ENCODE measurements at regions not wholly inside any gene's neighbourhood (a gene's known extent, or its start where the extent isn't known, plus 50 kb on each side); places are given as distances from the start of the nearest gene placed in this dataset.

GRCh38 chr9:81076131-81076530, 613.2 kb downstream of the TLE1 start (continued):
- no peak for TF ChIP-seq MAX (CRISPR knock-in tag; IDR thresholded peaks at IDR 0.05)
- TF ChIP-seq ADNP (tag; IDR thresholded peaks at IDR 0.05) = no peak
- TF ChIP-seq SMAD1 (IDR thresholded peaks at IDR 0.05; ENCODE audit: low read depth, low read length, partially characterized antibody) = no peak

DNA sequence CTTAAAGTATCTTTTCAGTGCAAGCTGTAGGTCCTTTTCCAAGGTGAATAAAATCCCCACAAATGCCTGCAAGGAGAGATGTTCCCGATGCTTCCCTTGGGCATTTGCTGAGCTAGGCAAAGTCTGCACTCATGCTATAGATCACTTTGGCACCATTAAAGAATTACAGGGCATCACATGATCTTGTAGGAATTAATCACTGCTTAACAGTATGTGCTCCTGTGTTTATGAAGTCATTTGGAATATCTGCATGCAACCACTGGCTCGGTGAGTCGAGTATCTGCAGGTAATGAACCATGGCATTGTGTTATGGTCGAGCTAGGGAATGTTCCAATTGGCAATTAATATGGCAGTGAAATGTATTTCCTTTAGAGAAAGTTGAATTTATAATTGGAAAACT, 615.1 kb downstream of the TLE1 start:
- Histone ChIP-seq H3K4me3 (no peak overlapping the region), H2AFZ (ENCODE audit: low read depth, low read length) (no peak overlapping the region), H3K27me3 (ENCODE audit: control insufficient read depth in 2 of 2, insufficient read depth in 2 of 2, low read length in 2 of 2) (no peaks in the 10 kb centered on the region), H3K9ac (ENCODE audit: insufficient read depth in 1 of 2, low read depth in 2 of 2, low read length in 2 of 2) (no peak overlapping the region), H3K27ac (ENCODE audit: extremely low read depth, low read depth, low read length) (no peak overlapping the region), H3K4me1 (replicated peaks in 1 of 2; ENCODE audit: control insufficient read depth in 2 of 2, insufficient read depth in 2 of 2, low read length in 2 of 2) (no peaks in the 10 kb centered on the region), H3K79me2 (ENCODE audit: control insufficient read depth, insufficient read depth, low read length) (no peaks in the 10 kb centered on the region), H3K4me2 (ENCODE audit: insufficient read depth, low read length) (no peak overlapping the region), H3K36me3 (ENCODE audit: control insufficient read depth, insufficient read depth, low read length) (no peaks in the 10 kb centered on the region), H3K9me3 (replicated peaks; ENCODE audit: control insufficient read depth, insufficient read depth, low read depth, low read length) (no peaks in the 10 kb centered on the region), H3K9me1 (ENCODE audit: control insufficient read depth, insufficient read depth, low read length) (no peaks in the 10 kb centered on the region), H4K20me1 (replicated peaks; ENCODE audit: control insufficient read depth, insufficient read depth, low read length) (no peaks in the 10 kb centered on the region)
- no TSS peak for BruUV-seq (replicated peaks)
- DNase-seq (ENCODE audit: extremely low read depth in 1 of 4, low spot score in 3 of 4) (no peak), FAIRE-seq (no peak), ATAC-seq (no peak)
- in situ Hi-C loops (cut with MboI) = no loop called here
- 0% methylated on average over 4 of the region's 4 CpGs for WGBS (ENCODE audit: insufficient coverage, low coverage, missing lambda C conversion rate)
- ChIA-PET POLR2A (no interaction called here), CTCF (ENCODE audit: low intra/inter-chr PET ratio) (no interaction called here)
- intact Hi-C loops (cut with micrococcal nuclease) = no loop called here
- no peak for TF ChIP-seq ZNF589 (CRISPR knock-in tag; IDR thresholded peaks at IDR 0.05; ENCODE audit: low read depth)
- no peak for TF ChIP-seq MBD1 (CRISPR knock-in tag; IDR thresholded peaks at IDR 0.05)
- TF ChIP-seq BMI1 (IDR thresholded peaks at IDR 0.05; ENCODE audit: low read length) = no peak
- no peak for TF ChIP-seq ZNF274 (IDR thresholded peaks at IDR 0.05; ENCODE audit: borderline replicate concordance, low read depth, low read length)
- no peak for TF ChIP-seq JUN (IDR thresholded peaks at IDR 0.05; ENCODE audit: borderline replicate concordance, low read depth, low read length)
- TF ChIP-seq JUN (CRISPR knock-in tag; IDR thresholded peaks at IDR 0.05; ENCODE audit: borderline replicate concordance) = no peak
- TF ChIP-seq, protein P1, sequence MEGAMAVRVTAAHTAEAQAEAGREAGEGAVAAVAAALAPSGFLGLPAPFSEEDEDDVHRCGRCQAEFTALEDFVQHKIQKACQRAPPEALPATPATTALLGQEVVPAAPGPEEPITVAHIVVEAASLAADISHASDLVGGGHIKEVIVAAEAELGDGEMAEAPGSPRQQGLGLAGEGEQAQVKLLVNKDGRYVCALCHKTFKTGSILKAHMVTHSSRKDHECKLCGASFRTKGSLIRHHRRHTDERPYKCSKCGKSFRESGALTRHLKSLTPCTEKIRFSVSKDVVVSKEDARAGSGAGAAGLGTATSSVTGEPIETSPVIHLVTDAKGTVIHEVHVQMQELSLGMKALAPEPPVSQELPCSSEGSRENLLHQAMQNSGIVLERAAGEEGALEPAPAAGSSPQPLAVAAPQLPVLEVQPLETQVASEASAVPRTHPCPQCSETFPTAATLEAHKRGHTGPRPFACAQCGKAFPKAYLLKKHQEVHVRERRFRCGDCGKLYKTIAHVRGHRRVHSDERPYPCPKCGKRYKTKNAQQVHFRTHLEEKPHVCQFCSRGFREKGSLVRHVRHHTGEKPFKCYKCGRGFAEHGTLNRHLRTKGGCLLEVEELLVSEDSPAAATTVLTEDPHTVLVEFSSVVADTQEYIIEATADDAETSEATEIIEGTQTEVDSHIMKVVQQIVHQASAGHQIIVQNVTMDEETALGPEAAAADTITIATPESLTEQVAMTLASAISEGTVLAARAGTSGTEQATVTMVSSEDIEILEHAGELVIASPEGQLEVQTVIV (CRISPR knock-in tag; IDR thresholded peaks at IDR 0.05; ENCODE audit: borderline replicate concordance) = no peak
